ENCODE measurements at regions not wholly inside any gene's neighbourhood (a gene's known extent, or its start where the extent isn't known, plus 50 kb on each side); places are given as distances from the start of the nearest gene placed in this dataset.
"Not testable (repeated sequence)": the region's sequence is repeated elsewhere in the genome, so short reads cannot be mapped to it uniquely, and the experiment has no call there.

DNA sequence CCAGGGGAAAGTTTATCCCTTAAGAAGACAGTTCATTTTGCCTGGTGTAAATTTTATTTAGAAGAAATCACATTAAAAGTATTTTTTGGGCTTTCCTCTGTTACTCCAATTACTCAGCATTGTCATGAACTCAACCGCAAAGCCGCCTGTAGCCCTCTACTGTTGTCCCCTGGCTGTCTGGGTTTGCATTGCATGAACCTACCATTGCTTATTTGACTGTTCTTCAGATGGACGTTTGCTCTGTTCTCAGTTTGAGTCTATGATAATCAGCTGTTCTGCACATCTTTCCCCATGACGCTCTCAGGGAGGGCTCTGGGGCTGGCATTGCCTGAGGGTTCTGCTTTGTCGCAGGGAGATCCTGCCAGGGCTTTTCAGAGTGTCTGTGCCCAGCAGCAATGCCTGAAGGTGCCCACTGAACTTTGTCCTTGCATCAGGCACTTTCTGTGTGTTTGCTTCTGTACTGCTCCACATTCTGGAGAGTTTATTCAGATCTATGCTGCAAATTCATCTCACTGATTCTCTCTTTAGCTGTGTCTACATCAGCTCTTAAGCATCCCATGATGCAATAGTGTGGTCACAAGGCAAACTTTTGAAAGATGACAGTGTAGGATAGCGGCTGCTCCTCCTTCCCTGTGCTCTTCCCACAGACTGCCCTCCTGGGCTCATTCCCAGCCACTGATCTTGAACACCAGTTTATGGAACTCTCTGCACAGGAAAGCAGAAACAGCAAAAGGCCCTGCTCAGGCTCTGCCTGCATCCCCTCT, 370.8 kb downstream of the TMEM121 start:
- in situ Hi-C loops (cut with MboI; ENCODE audit: low sequenced_read_pairs); H3K4me3 ChIP-seq; DNase-seq (ENCODE audit: low spot score in 2 of 2); H3K9me3 ChIP-seq; H3K27me3 ChIP-seq (ENCODE audit: low read depth); H3K36me3 ChIP-seq (replicated peaks); H3K4me1 ChIP-seq: not testable (repeated sequence)

DNA sequence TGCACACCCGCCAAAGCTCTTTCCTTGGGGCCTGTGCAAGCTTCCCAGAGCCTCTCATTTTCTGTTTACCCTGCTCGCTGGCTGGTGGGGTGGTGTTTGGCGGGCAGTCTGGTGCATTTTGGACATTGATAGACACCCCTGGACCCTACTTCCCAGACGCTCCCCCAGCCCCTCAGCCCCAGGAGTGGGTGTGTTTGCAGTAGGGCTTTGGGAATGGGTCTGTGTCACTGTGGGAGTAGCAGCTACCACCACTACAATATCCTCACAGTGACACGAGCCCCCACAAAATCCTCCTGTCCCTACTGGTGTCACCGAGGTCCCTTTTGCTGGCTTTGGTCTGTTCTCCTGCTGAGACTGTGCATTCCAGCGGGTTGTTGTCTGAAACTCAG, 371.3 kb downstream of the TMEM121 start:
- in situ Hi-C loops (cut with MboI; ENCODE audit: low sequenced_read_pairs), result no loop called here
- DNase-seq (ENCODE audit: low spot score in 2 of 2), result no peak
- H3K4me1 ChIP-seq, result no peaks in the 10 kb centered on the region
- H3K9me3 ChIP-seq, result no peaks in the 10 kb centered on the region
- no peaks in the 10 kb centered on the region for H3K27me3 ChIP-seq (ENCODE audit: low read depth)
- no peak overlapping the region for H3K4me3 ChIP-seq
- H3K36me3 ChIP-seq (replicated peaks), result no peaks in the 10 kb centered on the region

DNA sequence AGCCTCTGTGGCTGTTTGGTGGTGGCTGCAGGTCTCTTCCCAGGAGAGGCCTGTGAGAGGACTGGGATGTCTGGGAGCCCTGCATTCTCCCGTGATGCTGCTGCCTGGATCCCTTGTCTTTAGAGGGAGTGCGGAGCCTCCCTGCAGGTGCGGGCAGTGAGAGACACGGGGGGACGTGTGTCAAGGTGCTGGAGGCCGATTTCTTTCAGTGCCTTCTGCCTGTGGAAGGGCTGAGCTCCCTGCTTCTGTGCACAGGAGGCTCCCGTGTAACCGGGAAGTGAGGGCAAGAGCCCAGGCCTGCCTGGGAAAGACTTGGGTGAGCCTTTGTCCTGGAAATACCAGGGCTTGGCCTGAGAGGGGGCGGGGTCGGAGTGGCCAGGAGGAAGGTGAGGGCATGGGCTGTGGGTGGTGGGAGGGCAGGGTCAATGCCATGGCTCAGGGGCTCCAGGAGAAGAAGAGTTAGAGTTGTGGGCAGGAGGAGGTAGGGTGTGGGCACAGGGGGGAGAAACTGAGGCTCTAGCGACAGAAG, 372.2 kb downstream of the TMEM121 start:
- Histone ChIP-seq H3K9me3 (no peaks in the 10 kb centered on the region), H3K36me3 (replicated peaks) (no peaks in the 10 kb centered on the region), H3K4me3 (no peak overlapping the region), H3K4me1 (no peaks in the 10 kb centered on the region), H3K27me3 (ENCODE audit: low read depth) (no peaks in the 10 kb centered on the region)
- no peak for DNase-seq (ENCODE audit: low spot score in 2 of 2)
- in situ Hi-C loops (cut with MboI; ENCODE audit: low sequenced_read_pairs), result no loop called here

DNA sequence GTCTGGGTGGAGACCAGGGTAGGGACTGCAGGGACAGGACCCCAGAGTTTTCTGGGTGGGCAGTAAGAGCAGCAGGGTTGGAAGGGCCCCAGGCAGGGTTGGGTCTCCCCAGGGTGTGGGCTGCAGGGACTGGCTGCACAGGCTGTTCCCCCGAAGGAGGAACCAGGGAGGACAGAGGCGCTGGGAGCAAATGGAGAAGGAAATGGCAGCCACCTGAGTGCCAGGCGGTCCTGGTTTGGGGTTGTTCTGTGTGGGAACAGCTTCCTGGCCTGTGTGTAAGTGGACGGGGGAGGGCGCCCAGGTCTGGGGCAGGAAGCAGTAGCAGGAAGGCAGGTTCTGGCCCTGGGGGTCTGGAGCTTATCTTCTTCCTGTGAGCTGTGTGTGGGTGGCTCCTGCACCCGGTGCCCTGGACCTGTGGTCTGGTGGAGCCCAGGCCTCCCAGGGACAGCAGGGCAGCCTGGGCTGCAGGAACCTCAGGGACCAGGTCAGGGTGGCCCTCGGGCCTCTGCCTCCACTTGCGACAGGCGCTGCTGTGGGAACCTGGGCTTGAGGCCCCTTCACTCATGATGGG, 372.8 kb downstream of the TMEM121 start:
- H3K36me3 ChIP-seq (replicated peaks), result no peaks in the 10 kb centered on the region
- no peak for DNase-seq (ENCODE audit: low spot score in 2 of 2)
- no peaks in the 10 kb centered on the region for H3K4me1 ChIP-seq
- H3K27me3 ChIP-seq (ENCODE audit: low read depth), result no peaks in the 10 kb centered on the region
- H3K4me3 ChIP-seq, result no peak overlapping the region
- H3K9me3 ChIP-seq, result no peaks in the 10 kb centered on the region
- in situ Hi-C loops (cut with MboI; ENCODE audit: low sequenced_read_pairs), result no loop called here

DNA sequence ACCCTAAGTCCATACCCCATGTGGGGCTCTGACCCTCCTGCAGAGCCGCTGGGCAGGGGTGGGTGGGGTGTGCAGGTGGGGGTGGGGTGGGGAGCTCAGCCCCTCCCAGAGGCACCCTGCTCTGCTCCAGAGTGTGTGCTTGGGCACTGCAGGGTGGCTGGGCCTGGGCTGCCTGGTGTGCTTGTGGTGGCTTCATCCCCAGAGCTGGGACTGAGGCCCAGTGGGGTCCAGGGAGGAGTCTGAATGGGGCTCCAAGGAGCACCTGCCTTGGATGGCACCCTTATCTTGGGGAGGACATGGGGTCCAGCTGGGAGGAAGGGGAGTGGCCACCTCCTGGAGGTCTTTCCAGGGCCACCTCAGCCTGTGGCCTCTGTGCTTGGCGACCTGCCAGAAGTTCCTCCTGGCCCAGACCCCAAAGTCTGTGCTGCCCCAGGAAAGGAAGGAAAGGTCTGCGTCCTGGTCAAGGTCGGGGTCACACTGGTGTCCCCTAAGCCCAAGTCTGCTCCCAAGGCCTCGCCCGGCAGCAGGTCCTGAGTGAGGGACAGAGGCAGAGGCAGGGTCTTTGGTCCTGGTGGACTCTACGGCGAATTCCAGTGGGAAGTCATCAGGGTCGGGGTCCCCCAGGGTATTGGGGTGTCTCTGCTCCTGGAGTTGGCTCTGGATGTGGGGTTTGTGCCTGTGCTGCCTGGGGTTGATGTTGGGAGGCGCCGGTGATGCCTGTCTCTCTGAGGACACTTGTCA, 373.4 kb downstream of the TMEM121 start:
- no peak for DNase-seq (ENCODE audit: low spot score in 2 of 2)
- Histone ChIP-seq H3K36me3 (replicated peaks) (no peaks in the 10 kb centered on the region), H3K27me3 (ENCODE audit: low read depth) (no peaks in the 10 kb centered on the region), H3K4me1 (no peaks in the 10 kb centered on the region), H3K4me3 (no peak overlapping the region), H3K9me3 (no peaks in the 10 kb centered on the region)
- in situ Hi-C loops (cut with MboI; ENCODE audit: low sequenced_read_pairs), result no loop called here

DNA sequence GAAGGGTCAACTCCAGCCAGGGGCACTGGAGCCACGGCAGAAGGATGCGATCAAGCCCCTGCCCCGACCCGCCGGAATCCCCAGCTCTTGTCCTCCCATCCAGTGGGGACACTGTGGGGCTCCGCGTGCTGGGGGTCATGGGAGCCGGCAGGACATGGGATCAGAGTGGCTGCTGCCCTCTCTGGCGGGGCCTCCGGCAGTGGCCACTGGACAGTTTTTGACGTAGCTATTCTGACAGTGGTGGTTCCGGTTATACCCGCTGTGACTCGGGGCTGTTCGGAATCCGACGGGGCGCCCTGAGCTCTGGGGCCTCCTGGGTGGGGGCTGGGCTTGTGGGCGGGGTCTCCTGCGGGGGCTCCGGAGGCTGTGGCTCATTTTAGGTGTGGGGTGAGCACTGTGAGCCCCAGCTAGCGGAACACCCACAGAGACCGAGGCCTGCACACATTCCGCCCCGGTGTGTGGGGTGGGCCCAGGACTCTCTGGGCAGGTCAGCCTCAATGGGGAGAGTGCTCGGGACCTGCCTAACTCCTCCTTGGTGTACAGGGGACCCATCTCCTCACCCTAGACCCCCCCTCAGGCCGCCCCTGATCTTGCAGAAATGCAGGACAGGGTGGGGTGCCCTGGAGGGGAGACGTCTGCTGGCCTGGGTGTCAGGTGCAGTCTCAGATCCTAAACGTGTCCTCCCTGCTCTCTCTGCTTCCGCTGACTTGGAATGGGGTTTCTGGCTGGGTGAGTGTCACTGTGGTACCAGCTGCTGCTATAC, 374.2 kb downstream of the TMEM121 start:
- H3K36me3 ChIP-seq (replicated peaks), result no peaks in the 10 kb centered on the region
- in situ Hi-C loops (cut with MboI; ENCODE audit: low sequenced_read_pairs), result no loop called here
- no peak overlapping the region for H3K4me3 ChIP-seq
- H3K27me3 ChIP-seq (ENCODE audit: low read depth), result no peaks in the 10 kb centered on the region
- no peaks in the 10 kb centered on the region for H3K9me3 ChIP-seq
- no peak for DNase-seq (ENCODE audit: low spot score in 2 of 2)
- H3K4me1 ChIP-seq, result no peaks in the 10 kb centered on the region

DNA sequence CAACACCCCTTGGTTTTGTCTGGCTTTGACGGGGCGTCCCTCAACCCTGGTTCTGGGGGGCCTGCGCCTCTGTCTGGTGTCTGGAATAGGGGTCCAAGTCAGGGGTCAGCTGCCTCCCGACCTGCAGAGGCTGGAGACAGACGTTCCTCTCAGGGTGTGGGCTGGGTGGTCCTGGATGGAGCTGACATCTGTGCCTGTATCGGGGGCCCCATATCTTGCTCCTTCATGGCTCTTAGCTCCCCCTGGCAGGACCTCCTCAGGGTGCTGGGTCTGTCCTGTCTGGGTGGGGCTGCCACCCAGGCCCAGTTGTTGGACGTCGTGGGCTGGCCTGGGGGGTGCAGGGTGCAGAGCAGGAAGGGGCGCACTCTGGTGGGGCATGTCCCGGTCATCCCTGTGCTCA, 374.8 kb downstream of the TMEM121 start:
- H3K9me3 ChIP-seq, result no peaks in the 10 kb centered on the region

DNA sequence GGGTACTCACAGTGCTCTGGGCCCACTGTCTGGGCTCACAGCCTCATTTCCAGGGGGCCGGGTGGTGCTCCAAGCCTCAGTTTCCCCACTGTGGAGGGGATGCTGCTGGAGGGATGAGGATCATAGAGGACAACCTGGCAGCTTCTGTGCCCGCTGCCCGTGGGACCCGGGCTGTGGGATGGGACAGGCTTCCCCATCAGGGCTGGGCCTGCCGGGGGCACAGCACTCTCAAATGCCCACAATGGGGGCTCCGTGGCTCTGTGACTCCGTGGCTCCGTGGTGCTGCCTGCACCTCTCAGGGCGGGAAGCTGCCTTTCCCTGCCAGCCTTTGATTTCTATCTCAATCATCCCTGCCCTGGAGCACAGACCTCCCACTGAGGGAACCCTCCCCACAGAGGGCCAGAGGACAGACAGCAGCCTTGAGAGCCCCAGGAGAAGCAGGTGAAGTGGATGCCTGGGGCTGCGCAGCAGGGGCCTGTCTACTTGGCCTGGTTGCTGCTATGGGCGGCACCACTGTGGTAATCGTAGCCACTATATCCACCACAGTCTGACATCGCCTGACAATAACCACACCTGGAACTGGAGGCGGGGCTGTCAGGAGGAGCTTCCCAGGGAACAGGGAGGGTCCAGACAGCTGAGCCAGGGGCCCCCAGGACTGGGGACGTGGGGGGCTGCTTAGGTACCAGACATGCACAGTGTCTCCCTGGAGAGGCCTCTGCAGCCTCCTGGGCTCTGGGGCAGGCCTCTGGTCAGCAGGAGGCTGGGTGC, 375.9 kb downstream of the TMEM121 start:
- no peaks in the 10 kb centered on the region for H3K36me3 ChIP-seq (replicated peaks)
- no peaks in the 10 kb centered on the region for H3K4me1 ChIP-seq
- no peaks in the 10 kb centered on the region for H3K27me3 ChIP-seq (ENCODE audit: low read depth)
- DNase-seq (ENCODE audit: low spot score in 2 of 2), result no peak
- H3K4me3 ChIP-seq, result no peak overlapping the region
- H3K9me3 ChIP-seq, result no peaks in the 10 kb centered on the region
- in situ Hi-C loops (cut with MboI; ENCODE audit: low sequenced_read_pairs), result no loop called here

More for the DNA sequence above, 374.8 kb downstream of the TMEM121 start:
- no peak for DNase-seq (ENCODE audit: low spot score in 2 of 2)
- no peaks in the 10 kb centered on the region for H3K4me1 ChIP-seq
- in situ Hi-C loops (cut with MboI; ENCODE audit: low sequenced_read_pairs), result no loop called here
- H3K4me3 ChIP-seq, result no peak overlapping the region
- no peaks in the 10 kb centered on the region for H3K27me3 ChIP-seq (ENCODE audit: low read depth)
- H3K36me3 ChIP-seq (replicated peaks), result no peaks in the 10 kb centered on the region

DNA sequence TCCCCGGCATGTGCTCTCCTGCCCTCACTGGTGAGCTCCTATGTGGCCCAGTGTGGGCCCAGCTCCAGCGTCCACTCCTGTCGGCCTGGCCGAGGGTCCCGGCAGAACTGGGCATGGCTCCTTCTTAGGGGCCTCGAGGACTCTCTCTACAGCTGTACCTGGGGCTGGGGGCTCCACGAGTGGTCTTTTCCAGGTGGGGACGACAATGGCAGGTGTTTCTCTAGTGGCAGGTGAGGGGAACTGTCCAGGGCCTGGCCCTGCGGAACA, 376.4 kb downstream of the TMEM121 start:
- H3K9me3 ChIP-seq; H3K36me3 ChIP-seq (replicated peaks); H3K4me3 ChIP-seq; H3K4me1 ChIP-seq; DNase-seq (ENCODE audit: low spot score in 2 of 2); in situ Hi-C loops (cut with MboI; ENCODE audit: low sequenced_read_pairs); H3K27me3 ChIP-seq (ENCODE audit: low read depth): not testable (repeated sequence)

DNA sequence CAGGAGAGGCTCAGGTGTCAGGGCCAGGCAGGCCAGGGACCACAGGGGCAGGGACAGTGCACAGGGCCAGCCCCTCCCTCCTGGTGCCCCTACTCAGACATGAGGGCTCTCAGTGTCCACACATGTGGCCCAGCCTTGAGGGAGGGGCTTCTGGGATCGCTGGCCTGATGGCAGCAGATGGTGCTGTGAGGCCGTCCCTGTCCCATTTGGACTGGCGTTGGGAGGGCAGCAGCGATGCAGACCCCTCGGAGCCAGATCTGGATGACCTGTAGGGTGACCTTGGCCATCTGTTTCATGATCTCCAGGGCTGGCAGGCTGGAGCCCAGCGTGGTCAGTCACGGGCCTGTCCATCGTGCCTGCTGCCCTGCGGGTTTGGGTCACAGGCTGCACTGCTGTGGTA, 377.6 kb downstream of the TMEM121 start:
- Histone ChIP-seq H3K27me3 (ENCODE audit: low read depth) (no peaks in the 10 kb centered on the region), H3K36me3 (replicated peaks) (no peaks in the 10 kb centered on the region)
- in situ Hi-C loops (cut with MboI; ENCODE audit: low sequenced_read_pairs), result no loop called here

DNA sequence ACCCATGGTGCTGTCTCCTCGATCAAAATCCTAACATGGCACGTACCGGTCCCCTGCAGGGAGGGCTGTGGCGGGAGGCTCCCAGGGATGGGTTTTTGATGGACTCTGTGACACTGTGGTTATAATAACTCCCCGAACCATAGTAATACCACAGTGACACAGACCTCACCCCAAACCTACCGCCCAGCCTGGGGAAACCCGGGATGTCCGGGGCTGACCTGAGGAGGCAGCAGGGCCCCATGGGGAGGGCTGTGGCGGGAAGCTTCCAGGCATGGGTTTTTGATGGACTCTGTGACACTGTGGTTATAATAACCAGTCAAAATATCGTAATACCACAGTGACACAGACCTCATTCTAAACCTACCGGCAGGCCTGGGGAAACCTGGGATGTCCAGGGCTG, 378.0 kb downstream of the TMEM121 start:
- in situ Hi-C loops (cut with MboI; ENCODE audit: low sequenced_read_pairs), result no loop called here
- no peak overlapping the region for H3K4me3 ChIP-seq
- no peaks in the 10 kb centered on the region for H3K4me1 ChIP-seq
- no peak for DNase-seq (ENCODE audit: low spot score in 2 of 2)
- no peaks in the 10 kb centered on the region for H3K36me3 ChIP-seq (replicated peaks)
- no peaks in the 10 kb centered on the region for H3K27me3 ChIP-seq (ENCODE audit: low read depth)
- no peaks in the 10 kb centered on the region for H3K9me3 ChIP-seq

More for the DNA sequence above, 377.6 kb downstream of the TMEM121 start:
- no peak overlapping the region for H3K4me3 ChIP-seq
- no peaks in the 10 kb centered on the region for H3K9me3 ChIP-seq
- H3K4me1 ChIP-seq, result no peaks in the 10 kb centered on the region
- no peak for DNase-seq (ENCODE audit: low spot score in 2 of 2)

DNA sequence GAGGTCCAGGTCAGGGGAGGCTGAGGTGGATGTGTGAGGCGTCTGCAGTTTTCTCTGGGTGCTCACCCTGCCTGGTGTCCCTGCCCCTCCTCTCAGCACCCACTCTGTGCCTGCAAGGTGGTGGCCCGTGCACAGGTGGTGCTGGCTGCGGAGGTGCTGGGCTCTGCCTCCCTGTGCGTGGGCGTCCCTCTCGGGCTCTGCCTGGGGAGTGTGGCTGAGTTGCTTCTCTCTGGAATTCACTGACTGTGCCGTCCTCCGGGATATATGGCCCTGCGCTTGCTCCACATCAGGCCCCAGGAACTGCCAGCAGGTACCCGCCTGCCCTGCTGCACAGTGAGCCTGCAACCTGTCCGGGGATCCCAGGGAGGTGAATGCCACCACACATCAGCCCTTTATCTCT, 379.1 kb downstream of the TMEM121 start:
- H3K4me3 ChIP-seq, result no peak overlapping the region
- no peak for DNase-seq (ENCODE audit: low spot score in 2 of 2)
- no peaks in the 10 kb centered on the region for H3K9me3 ChIP-seq
- no peaks in the 10 kb centered on the region for H3K27me3 ChIP-seq (ENCODE audit: low read depth)
- H3K4me1 ChIP-seq, result no peaks in the 10 kb centered on the region
- H3K36me3 ChIP-seq (replicated peaks), result no peaks in the 10 kb centered on the region
- in situ Hi-C loops (cut with MboI; ENCODE audit: low sequenced_read_pairs), result no loop called here

DNA sequence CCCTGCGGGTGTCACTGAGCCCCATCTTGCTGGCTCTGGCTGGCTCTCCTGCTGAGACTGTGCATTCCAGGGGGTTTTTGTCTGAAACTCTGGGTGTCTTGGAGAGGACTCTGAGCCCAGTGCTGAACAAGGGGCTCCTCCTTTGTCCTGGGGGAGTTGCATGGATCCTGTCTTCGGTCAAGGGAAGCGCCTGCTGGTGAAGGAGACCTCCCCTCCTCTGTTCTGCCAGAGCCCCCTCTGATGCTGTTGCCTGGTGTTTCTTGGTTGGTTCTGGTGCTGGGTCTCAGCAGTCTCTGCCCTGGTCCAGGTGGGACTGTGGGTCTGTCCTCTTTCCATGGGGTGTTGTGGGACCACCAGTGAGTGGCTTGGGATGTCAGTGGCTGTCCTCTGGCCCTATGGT, 380.9 kb downstream of the TMEM121 start:
- Histone ChIP-seq H3K27me3 (ENCODE audit: low read depth) (no peaks in the 10 kb centered on the region), H3K4me3 (no peak overlapping the region), H3K36me3 (replicated peaks) (no peaks in the 10 kb centered on the region), H3K4me1 (no peaks in the 10 kb centered on the region), H3K9me3 (no peaks in the 10 kb centered on the region)
- DNase-seq (ENCODE audit: low spot score in 2 of 2), result no peak
- in situ Hi-C loops (cut with MboI; ENCODE audit: low sequenced_read_pairs), result no loop called here

Data from HAP-1 (cell line).